Gastrocnemius medialis (tissue), 4 donors: ENCODE measurements at regions not wholly inside any gene's neighbourhood (a gene's known extent, or its start where the extent isn't known, plus 50 kb on each side); places are given as distances from the start of the nearest gene placed in this dataset.

Experiments
- ATAC-seq, 2 donors: fragments of 150-250 bp; one replicate each; pipeline ENCODE4 v1.9.1; 2016
- DNase-seq, 2 donors: peaks; one replicate each; pipeline ENCODE4 v3.0.0-alpha.2; 2019
- H3K27ac ChIP-seq, 4 donors: fragments of 200-600 bp; sonication (generic); 1 replicate in 1 of 4; 2 replicates in 3 of 4; pipeline ENCODE4 v1.5.1; 2016 to 2018; ENCODE audit warnings: mild to moderate bottlenecking in 2 of 4, moderate library complexity in 1 of 4
- H3K27me3 ChIP-seq, 3 donors: fragments of 200-600 bp; sonication (generic) in 2 of 3; 1 replicate in 1 of 3; 2 replicates in 2 of 3; pipeline versions ENCODE4 v1.5.1 to v1.6.0; 2016 to 2019; ENCODE audit warnings: mild to moderate bottlenecking in 1 of 3, moderate library complexity in 1 of 3
- H3K36me3 ChIP-seq, 2 donors: fragments of 200-600 bp; sonication (generic) in 1 of 2; one replicate each; pipeline ENCODE4 v1.5.1; 2017 to 2018
- H3K4me1 ChIP-seq, 2 donors: fragments of 200-600 bp; sonication (generic) in 1 of 2; one replicate each; pipeline ENCODE4 v1.5.1; 2016 to 2017; ENCODE audit warnings: mild to moderate bottlenecking in 2 of 2
- H3K4me3 ChIP-seq, 4 donors: fragments of 200-600 bp; sonication (generic) in 3 of 4; 1 replicate in 1 of 4; 2 replicates in 3 of 4; pipeline ENCODE4 v1.5.1; 2016 to 2019; ENCODE audit warnings: mild to moderate bottlenecking in 2 of 4
- H3K9me3 ChIP-seq, 3 donors: fragments of 200-600 bp; sonication (generic) in 2 of 3; 1 replicate in 1 of 3; 2 replicates in 2 of 3; pipeline ENCODE4 v1.5.1; 2016 to 2019
- CTCF ChIP-seq, 5 experiments: fragments of 450-650 bp in 3 of 5; fragments of 200-600 bp in 2 of 5; sonication (generic) in 2 of 5; IDR thresholded peaks in 4 of 5; conservative IDR thresholded peaks in 1 of 5; 1 replicate in 4 of 5; 2 replicates in 1 of 5; pipeline ENCODE4 v1.5.1; 2016 to 2019; ENCODE audit warnings: antibody characterized with exemption in 5 of 5, mild to moderate bottlenecking in 3 of 5, moderate library complexity in 3 of 5
- POLR2A ChIP-seq, 2 donors: fragments of 450-650 bp; IDR thresholded peaks; one replicate each; pipeline ENCODE4 v1.6.1; 2017; ENCODE audit warnings: antibody characterized with exemption in 2 of 2, mild to moderate bottlenecking in 2 of 2, moderate library complexity in 2 of 2
- in situ Hi-C, 4 donors: fragments of 200-750 bp; cut with MboI; loops; one replicate each; pipeline versions ENCODE4 v1.15.0 to v1.8.0; 2017; ENCODE audit warnings: low sequenced_read_pairs in 4 of 4
- intact Hi-C: fragments of 100-400 bp; cut with DNase I; formaldehyde crosslinking; loops from one replicate; pipeline ENCODE4 v1.15.1; 2023; ENCODE audit warnings: low total_unique reads

- no peak for ATAC-seq
- in situ Hi-C loops (no loop called here), intact Hi-C loops (no loop called here)
- no peak overlapping the region for H3K4me3 ChIP-seq
- H3K36me3 ChIP-seq: no peaks in the 10 kb centered on the region
- TF ChIP-seq CTCF (IDR thresholded peaks at IDR 0.05 in 4 of 5, conservative IDR thresholded peaks at IDR 0.05 in 1 of 5) (no peak), POLR2A (IDR thresholded peaks at IDR 0.05) (no peak)
- no peaks in the 10 kb centered on the region for H3K9me3 ChIP-seq
- H3K4me1 ChIP-seq: no peaks in the 10 kb centered on the region
- no peak for DNase-seq
- no peak overlapping the region for H3K27ac ChIP-seq
- no peaks in the 10 kb centered on the region for H3K27me3 ChIP-seq
Observed at GRCh38 chr6:97864366-97864765, 581.4 kb upstream of the MMS22L start.

- H3K27me3 ChIP-seq: no peaks in the 10 kb centered on the region
- no peak for TF ChIP-seq POLR2A (IDR thresholded peaks at IDR 0.05)
- TF ChIP-seq CTCF (IDR thresholded peaks at IDR 0.05 in 4 of 5, conservative IDR thresholded peaks at IDR 0.05 in 1 of 5): no peak
- DNase-seq: no peak
- H3K27ac ChIP-seq: no peak overlapping the region
- no peaks in the 10 kb centered on the region for H3K36me3 ChIP-seq
- H3K9me3 ChIP-seq: no peaks in the 10 kb centered on the region
- H3K4me1 ChIP-seq: no peaks in the 10 kb centered on the region
- in situ Hi-C loops: no loop called here
- ATAC-seq: no peak
- intact Hi-C loops: no loop called here
- H3K4me3 ChIP-seq: no peak overlapping the region
Observed at GRCh38 chr6:97864826-97865225, 581.8 kb upstream of the MMS22L start.

- intact Hi-C loops: no loop called here
- no peaks in the 10 kb centered on the region for H3K4me1 ChIP-seq
- no peak overlapping the region for H3K27ac ChIP-seq
- DNase-seq (no peak), ATAC-seq (no peak)
- in situ Hi-C loops: no loop called here
- H3K36me3 ChIP-seq: no peaks in the 10 kb centered on the region
- H3K27me3 ChIP-seq: no peaks in the 10 kb centered on the region
- no peak overlapping the region for H3K4me3 ChIP-seq
- no peaks in the 10 kb centered on the region for H3K9me3 ChIP-seq
- no peak for TF ChIP-seq POLR2A (IDR thresholded peaks at IDR 0.05)
- no peak for TF ChIP-seq CTCF (IDR thresholded peaks at IDR 0.05 in 4 of 5, conservative IDR thresholded peaks at IDR 0.05 in 1 of 5)
Observed at GRCh38 chr6:97865612-97866011, 582.6 kb upstream of the MMS22L start.

- ATAC-seq: no peak
- H3K4me3 ChIP-seq: no peak overlapping the region
- H3K27ac ChIP-seq: no peak overlapping the region
- intact Hi-C loops (no loop called here), in situ Hi-C loops (no loop called here)
- H3K27me3 ChIP-seq: no peaks in the 10 kb centered on the region
- no peaks in the 10 kb centered on the region for H3K36me3 ChIP-seq
- DNase-seq: no peak
- no peak for TF ChIP-seq CTCF (IDR thresholded peaks at IDR 0.05 in 4 of 5, conservative IDR thresholded peaks at IDR 0.05 in 1 of 5)
- no peak for TF ChIP-seq POLR2A (IDR thresholded peaks at IDR 0.05)
- no peaks in the 10 kb centered on the region for H3K9me3 ChIP-seq
- no peaks in the 10 kb centered on the region for H3K4me1 ChIP-seq
Observed at GRCh38 chr6:97866616-97867015, 583.6 kb upstream of the MMS22L start.

- ATAC-seq (no peak), DNase-seq (no peak)
- Histone ChIP-seq H3K4me1 (no peaks in the 10 kb centered on the region), H3K27ac (no peak overlapping the region), H3K27me3 (no peaks in the 10 kb centered on the region), H3K9me3 (no peaks in the 10 kb centered on the region), H3K4me3 (no peak overlapping the region), H3K36me3 (no peaks in the 10 kb centered on the region)
- intact Hi-C loops: no loop called here
- no peak for TF ChIP-seq CTCF (IDR thresholded peaks at IDR 0.05 in 4 of 5, conservative IDR thresholded peaks at IDR 0.05 in 1 of 5)
- TF ChIP-seq POLR2A (IDR thresholded peaks at IDR 0.05): no peak
- in situ Hi-C loops: no loop called here
Observed at GRCh38 chr6:97867177-97867576, 584.2 kb upstream of the MMS22L start.
